OCI-LY7 (cell line): ENCODE measurements at regions not wholly inside any gene's neighbourhood (a gene's known extent, or its start where the extent isn't known, plus 50 kb on each side); places are given as distances from the start of the nearest gene placed in this dataset.

Experiments used
- EZH2phosphoT487 ChIP-seq: fragments of 200-600 bp; sonication (generic); IDR thresholded peaks from 2 replicates; pipeline ENCODE4 v1.6.1; 2018; ENCODE audit warnings: low read depth, borderline replicate concordance, mild to moderate bottlenecking, mixed run types, antibody characterized with exemption, low read length, moderate library complexity, mixed read lengths
- TF ChIP-seq, protein P1 (sequence below): fragments of 200-600 bp; sonication (generic); conservative IDR thresholded peaks from 2 replicates; pipeline ENCODE4 v1.5.1; 2014; ENCODE audit warnings: mild to moderate bottlenecking, antibody characterized with exemption, low read length, moderate library complexity, mixed read lengths

- TF ChIP-seq, protein P1, sequence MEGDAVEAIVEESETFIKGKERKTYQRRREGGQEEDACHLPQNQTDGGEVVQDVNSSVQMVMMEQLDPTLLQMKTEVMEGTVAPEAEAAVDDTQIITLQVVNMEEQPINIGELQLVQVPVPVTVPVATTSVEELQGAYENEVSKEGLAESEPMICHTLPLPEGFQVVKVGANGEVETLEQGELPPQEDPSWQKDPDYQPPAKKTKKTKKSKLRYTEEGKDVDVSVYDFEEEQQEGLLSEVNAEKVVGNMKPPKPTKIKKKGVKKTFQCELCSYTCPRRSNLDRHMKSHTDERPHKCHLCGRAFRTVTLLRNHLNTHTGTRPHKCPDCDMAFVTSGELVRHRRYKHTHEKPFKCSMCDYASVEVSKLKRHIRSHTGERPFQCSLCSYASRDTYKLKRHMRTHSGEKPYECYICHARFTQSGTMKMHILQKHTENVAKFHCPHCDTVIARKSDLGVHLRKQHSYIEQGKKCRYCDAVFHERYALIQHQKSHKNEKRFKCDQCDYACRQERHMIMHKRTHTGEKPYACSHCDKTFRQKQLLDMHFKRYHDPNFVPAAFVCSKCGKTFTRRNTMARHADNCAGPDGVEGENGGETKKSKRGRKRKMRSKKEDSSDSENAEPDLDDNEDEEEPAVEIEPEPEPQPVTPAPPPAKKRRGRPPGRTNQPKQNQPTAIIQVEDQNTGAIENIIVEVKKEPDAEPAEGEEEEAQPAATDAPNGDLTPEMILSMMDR, result no peak
- TF ChIP-seq EZH2phosphoT487, result no peak
Observed at GRCh38 chr2:191488135-191488534, 189.8 kb upstream of the NABP1 start.
